ENCODE measurements at regions not wholly inside any gene's neighbourhood (a gene's known extent, or its start where the extent isn't known, plus 50 kb on each side); places are given as distances from the start of the nearest gene placed in this dataset.

GRCh38 chr1:73662526-73662925, 535.5 kb downstream of the LRRIQ3 start:
- no peak for DNase-seq (ENCODE audit: low read depth)
- H3K4me3 ChIP-seq (ENCODE audit: low read depth, low read length) = no peak overlapping the region
- TF ChIP-seq, protein P1, sequence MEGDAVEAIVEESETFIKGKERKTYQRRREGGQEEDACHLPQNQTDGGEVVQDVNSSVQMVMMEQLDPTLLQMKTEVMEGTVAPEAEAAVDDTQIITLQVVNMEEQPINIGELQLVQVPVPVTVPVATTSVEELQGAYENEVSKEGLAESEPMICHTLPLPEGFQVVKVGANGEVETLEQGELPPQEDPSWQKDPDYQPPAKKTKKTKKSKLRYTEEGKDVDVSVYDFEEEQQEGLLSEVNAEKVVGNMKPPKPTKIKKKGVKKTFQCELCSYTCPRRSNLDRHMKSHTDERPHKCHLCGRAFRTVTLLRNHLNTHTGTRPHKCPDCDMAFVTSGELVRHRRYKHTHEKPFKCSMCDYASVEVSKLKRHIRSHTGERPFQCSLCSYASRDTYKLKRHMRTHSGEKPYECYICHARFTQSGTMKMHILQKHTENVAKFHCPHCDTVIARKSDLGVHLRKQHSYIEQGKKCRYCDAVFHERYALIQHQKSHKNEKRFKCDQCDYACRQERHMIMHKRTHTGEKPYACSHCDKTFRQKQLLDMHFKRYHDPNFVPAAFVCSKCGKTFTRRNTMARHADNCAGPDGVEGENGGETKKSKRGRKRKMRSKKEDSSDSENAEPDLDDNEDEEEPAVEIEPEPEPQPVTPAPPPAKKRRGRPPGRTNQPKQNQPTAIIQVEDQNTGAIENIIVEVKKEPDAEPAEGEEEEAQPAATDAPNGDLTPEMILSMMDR (conservative IDR thresholded peaks at IDR 0.05; ENCODE audit: low read depth, low read length) = no peak

- TF ChIP-seq, protein P1 (conservative IDR thresholded peaks at IDR 0.05; ENCODE audit: low read depth, low read length) = no peak
- DNase-seq (ENCODE audit: low read depth) = no peak
- no peak overlapping the region for H3K4me3 ChIP-seq (ENCODE audit: low read depth, low read length)
Observed at GRCh38 chr1:73659136-73659535, 538.8 kb downstream of the LRRIQ3 start.

DNA sequence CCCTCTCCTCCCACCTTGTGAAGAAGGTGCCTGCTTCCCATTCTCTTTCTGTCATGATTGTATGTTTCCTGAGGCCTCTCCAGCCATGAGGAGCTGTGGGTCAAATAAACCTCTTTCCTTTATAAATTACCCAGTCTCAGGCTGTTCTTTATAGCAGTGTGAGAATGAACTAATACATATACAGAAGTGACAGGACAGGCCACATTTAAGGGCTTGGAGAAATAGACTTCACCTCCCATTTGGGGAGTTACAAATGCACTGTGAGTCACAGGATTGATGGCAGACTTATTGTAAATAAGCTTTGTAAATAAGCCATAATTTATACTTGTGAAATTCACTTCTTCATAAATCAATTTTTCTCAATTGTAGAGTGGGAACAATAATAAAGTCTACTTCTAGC, 543.3 kb downstream of the LRRIQ3 start:
- DNase-seq (ENCODE audit: low read depth) = no peak
- H3K4me3 ChIP-seq (ENCODE audit: low read depth, low read length) = no peak overlapping the region
- TF ChIP-seq, protein P1 (conservative IDR thresholded peaks at IDR 0.05; ENCODE audit: low read depth, low read length) = no peak

DNA sequence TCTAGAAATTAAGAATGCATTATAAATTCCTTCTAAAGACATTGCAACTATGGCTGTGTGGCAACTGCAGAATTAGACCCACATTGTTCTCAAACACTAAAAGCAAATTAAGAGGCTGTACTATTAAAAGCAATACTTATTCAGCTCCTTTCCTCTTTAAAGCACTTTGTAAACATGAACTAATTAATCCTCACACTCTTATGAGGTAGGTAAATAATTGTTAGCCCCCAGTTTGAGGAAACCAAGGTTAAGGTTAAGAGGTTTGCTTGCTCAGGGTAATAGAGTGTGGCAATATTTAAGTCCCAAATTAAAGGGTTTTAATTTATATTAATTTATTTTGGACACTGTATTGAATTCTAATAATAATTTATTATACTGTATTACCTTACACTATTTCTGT, 553.8 kb downstream of the LRRIQ3 start:
- no peak overlapping the region for H3K4me3 ChIP-seq (ENCODE audit: low read depth, low read length)
- no peak for DNase-seq (ENCODE audit: low read depth)
- TF ChIP-seq, protein P1 (conservative IDR thresholded peaks at IDR 0.05; ENCODE audit: low read depth, low read length) = no peak

DNA sequence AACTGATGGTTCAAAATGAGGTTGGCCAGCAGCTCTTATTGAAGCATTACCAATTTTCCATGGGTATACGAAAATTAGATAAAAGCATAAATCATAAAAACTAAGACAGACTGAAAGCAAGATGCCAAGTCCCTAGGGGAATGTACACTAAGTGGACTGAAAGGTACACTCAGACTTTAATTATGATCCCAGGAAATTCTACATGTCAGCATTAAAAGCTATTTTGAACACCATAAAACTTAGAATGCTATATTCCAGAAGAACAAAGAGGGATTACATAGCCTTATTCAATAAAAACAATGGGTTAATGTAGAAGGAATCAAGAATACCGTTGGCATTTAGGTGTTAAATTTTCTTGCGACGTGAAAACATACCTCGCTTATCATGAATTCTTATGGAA, 558.5 kb downstream of the LRRIQ3 start:
- no peak for DNase-seq (ENCODE audit: low read depth)
- TF ChIP-seq, protein P1 (conservative IDR thresholded peaks at IDR 0.05; ENCODE audit: low read depth, low read length) = no peak
- no peak overlapping the region for H3K4me3 ChIP-seq (ENCODE audit: low read depth, low read length)

DNA sequence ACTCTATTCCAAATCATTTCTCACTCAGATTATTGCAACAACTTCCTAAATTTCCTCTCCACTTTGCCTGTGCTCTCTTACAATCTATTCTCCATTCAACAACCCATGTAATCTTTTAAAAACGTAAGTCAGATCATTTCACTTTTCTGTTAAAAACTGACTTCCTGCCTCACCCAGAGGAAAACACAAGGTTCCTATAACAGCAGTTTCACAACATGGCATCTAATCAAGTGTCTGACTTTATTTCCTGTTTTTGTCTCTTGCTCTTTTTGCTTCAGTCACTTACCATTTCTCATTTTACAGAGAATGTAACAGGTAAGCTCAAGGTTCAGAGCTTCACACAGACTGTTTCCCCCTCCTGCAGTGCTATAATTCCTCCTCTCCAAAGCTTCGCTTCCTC, 560.7 kb downstream of the LRRIQ3 start:
- TF ChIP-seq, protein P1 (conservative IDR thresholded peaks at IDR 0.05; ENCODE audit: low read depth, low read length) = no peak
- no peak for DNase-seq (ENCODE audit: low read depth)
- H3K4me3 ChIP-seq (ENCODE audit: low read depth, low read length) = no peak overlapping the region

GRCh38 chr1:73635021-73635420, 563.0 kb downstream of the LRRIQ3 start:
- DNase-seq (ENCODE audit: low read depth) = no peak
- H3K4me3 ChIP-seq (ENCODE audit: low read depth, low read length) = no peak overlapping the region
- TF ChIP-seq, protein P1 (conservative IDR thresholded peaks at IDR 0.05; ENCODE audit: low read depth, low read length) = no peak
